Smooth muscle cell of the brain vasculature (primary cell): ENCODE measurements at regions not wholly inside any gene's neighbourhood (a gene's known extent, or its start where the extent isn't known, plus 50 kb on each side); places are given as distances from the start of the nearest gene placed in this dataset.

Experiments used
- DNase-seq: peaks from one replicate; pipeline ENCODE4 v3.0.0-alpha.2; 2012; ENCODE audit warnings: low read depth, low spot score

GRCh38 chr18:71018816-71019215 is 730.0 kb downstream of the SOCS6 start:
- DNase-seq: no peak

DNA sequence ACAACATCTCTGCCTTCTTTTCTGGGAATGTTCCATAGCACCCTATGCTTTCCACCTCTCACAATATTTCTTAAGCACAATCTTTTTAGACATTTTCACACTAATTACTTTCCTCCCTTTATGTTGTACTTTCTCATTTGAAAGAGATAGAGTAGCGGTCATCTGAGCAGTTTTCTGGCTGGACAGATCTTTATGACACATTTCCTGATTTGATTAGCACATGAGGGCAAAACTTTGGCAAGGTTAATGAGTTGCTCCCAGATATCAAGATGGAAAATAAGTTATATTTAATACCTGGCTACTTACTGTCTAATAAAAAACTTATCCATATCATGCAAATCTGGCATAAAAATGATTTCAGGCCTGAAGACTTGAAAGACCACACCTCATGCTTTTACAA is 723.9 kb downstream of the SOCS6 start:
- no peak for DNase-seq

- no peak for DNase-seq
These were observed 722.5 kb downstream of the SOCS6 start for GRCh38 chr18:71011389-71011788.

DNA sequence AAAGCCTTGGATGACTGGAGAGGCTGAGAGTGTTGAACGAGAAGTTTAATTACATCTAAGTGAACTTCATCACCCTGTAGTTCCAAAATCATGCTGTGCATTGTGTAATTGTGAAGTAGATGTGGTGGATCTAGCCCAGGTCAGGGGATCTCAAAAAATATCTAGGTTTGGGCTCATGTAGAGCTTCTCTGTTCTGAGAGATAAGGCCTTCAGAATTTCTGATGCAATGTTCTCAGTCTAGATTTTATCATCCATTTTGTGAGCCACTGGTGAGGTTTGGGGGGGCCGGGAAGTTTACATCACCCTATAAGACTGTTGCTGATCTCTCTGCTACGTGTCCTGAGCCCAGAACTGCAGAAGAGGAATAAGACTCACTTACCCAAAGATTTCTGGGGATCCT is 719.4 kb downstream of the SOCS6 start:
- DNase-seq: no peak

DNA sequence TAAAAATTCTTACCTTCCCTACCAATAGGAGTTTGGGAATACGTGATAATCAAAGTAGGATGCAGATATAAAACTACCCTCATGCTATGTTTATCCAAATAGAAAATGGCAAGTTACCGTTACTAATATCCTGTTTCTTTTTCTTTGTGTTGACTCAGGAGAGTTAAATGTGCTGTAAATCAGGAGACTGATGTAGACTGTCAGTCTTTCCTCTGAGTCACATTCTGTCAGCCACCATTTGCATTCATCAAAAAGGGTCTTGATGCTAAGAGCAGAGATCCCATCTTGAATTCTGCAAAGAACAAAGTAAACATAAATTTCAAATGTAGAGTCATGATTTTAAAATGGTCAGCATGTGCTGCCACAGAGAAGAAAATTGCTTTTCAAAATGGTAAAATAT is 712.8 kb downstream of the SOCS6 start:
- no peak for DNase-seq

DNA sequence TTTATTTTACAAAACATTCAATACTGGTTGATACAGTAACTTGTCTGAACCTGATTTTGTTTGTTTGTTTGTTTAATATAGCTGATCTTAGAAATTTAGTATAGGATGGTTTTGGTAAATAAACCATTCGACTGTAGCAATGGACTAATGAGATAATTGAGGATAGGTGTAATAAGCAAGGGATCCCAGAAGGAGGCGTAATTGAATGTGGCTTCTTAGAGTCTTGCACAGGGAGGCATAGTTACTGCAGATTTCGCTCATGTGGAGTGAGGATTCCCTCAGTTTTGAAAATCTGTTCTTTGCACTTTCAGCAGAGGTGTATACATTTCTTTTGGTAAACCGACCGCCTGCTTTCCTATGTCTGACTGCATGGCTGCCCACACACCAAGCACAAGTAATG is 709.6 kb downstream of the SOCS6 start:
- no peak for DNase-seq

GRCh38 chr18:70994116-70994515 is 705.3 kb downstream of the SOCS6 start:
- no peak for DNase-seq

DNA sequence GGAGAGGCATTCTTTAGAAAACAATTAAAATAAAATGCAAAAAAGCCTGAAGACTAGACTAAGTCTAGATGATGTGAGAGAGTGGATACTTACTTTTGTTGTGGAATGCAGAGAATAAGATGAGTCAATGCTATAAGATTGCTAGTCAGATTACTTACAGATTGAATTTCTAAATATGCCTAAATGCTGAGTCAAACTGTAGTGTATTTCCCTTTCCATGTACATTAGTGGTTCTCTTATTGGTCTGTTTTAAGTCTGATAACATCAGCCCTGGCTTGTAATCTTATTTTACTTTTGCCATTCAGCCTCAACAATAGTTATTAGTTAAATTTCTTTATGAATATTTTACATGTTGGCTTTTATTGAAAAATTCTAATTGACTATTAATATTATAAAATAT is 702.7 kb downstream of the SOCS6 start:
- DNase-seq: no peak

- DNase-seq: no peak
These were observed 697.1 kb downstream of the SOCS6 start for GRCh38 chr18:70985948-70986347.

- DNase-seq: no peak
These were observed 693.4 kb downstream of the SOCS6 start for GRCh38 chr18:70982292-70982691.

GRCh38 chr18:70981400-70982140 is 692.7 kb downstream of the SOCS6 start:
- DNase-seq: no peak

DNA sequence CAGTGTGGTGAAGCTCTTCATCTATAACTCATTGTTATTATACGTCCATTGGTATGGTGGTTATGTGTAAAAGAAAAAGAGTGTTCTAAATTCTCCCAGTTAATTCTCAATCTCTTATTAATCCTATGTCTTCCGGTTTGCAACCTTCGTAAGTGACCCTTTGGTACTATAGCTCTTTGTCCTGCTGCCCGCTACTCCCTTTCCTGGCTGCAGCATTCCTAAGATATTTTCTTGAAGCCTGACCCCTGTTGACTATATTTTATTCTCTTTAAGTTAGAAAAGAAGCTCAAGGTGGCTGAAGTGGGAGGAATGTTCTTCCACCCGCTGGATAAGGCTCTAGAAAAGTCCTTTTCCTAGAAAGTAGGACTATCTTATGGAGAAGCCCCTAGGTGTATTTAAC is 684.8 kb downstream of the SOCS6 start:
- no peak for DNase-seq

DNA sequence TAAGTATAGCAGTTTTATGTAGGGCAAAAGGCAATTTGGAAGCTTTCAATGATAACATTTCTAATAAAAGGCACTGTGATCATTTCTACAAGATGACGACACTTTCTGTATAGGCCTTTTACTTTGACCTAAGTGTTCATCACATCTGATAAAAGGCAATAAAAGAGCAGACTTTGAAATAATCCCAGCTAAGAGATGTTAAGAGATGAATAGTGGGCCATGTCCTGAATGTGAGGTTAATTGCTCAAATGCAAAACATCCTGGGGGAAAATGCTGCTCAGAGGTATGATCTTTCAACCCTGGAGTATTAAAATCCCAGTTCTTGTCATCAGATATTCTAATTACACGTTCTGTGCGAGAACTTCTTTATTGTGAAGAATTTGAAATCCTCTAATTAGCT is 677.6 kb downstream of the SOCS6 start:
- DNase-seq: no peak

DNA sequence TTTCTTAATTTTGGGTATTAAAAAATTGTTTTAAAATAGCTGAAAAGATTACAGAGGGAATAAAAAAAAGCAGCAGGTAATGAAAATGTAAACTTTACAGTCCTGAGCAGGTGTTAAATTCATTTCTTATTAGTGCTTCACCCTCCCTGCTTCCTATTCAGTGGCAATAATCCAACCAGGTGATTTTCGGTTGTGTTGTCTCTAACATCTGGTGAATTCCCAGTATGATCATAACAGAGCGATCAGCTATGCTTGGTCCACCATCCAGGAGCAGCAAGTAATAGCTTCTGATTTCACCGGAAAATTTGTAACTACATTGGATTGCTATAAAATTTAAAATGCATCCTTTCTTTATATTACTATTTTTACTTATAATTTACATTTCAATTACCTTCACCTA is 673.1 kb downstream of the SOCS6 start:
- DNase-seq: no peak

- no peak for DNase-seq
These were observed 667.7 kb downstream of the SOCS6 start for GRCh38 chr18:70956554-70956953.

DNA sequence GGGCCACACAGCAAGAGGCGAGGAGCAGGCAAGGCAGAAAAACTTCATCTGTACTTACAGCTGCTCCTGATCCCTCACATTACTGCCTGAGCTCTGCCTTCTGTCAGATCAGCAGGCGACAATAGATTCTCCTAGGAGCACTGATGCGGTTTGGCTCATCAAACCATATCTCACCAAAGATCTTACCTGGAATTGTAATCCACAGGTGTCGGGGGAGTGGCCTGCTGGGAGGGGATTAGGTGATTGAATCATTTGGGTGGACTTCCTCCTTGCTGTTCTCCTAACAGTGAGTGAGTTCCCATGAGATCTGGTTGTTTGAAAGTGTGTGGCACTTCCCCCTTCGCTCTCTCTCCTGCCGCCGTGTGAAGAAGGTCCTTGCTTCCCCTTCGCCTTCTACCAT is 647.3 kb downstream of the SOCS6 start:
- DNase-seq: no peak

DNA sequence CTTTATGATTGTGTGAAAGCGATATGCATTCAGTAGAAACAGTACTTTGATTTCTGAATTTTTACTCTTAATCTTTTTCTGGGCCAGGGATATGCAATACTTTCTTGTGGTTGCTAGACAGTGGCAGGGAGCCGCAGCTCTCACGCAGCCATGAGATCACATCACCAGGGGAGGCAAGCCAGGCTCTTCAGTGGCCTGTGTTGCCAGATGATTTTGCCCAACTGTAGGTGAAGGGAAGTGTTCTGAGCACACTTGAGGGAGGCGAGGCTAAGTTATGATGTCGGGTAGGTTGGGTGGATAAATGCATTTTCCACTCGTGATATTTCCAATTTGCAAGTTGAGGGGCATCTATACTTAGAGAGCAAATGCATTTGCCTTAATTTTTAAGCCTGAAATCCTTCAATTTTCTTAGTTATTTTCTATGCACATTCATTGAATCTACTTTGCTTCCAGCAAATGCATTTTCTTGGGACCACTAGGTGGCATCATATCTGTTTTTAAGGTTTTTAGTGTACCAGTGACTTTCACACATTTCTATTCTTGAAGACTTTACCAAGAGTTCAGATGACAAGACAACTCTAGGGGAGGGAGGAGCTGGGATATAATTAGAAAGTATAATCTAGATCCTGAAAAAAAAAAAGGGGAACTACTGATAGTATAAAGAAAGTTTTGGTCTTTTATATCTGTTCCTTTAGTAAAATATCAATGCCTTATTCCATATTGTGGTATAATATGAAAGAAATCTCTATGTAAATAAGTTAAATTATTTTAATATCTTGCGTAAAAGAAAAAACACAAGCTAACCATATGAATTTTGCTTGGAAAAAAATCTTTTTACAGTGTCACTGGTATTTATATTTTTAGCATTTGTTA is 643.3 kb downstream of the SOCS6 start:
- no peak for DNase-seq

DNA sequence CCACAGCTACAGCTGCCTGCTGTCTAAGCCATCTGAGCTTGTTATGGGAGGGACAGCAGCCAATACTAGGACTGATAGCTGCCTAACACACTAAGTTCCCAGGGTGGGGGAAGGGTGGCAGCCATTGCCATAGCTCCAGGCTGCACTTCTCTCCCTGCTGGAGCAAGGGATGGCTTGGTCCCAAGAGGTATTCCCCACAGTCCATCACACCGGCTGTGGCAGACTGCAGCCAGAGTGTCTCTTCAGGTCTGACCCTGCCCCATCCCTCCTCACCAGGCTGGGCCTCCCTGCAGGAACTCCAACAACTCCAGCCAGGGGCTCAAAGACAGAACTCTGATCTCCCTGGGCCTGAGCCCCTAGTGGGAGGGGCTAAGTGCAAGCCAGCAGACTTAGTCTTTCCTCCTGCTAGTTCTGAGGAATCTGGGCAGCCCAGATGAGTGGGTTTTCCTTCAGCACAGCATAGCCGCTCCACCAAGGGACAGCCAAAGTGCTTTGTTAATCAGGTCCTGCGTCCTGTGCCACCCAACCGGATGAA is 632.1 kb downstream of the SOCS6 start:
- no peak for DNase-seq

DNA sequence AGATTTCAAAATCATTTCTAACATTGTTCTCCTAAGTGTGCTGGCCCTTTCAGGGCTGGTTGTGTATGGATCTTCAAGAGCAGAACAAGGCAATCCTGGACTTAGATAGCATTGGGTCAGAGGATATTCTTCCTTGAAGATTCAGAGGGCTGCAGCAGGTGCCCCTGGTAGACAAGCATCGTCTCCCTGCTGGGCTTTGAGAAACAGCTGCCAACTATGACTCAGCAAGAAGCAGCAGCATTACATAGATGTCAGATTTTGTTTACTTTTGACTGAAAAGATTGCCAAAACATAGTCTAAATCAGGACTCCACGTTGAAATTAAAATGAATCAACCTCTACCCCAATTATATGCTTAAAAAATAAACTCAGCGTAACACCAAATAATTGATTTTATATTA is 618.8 kb downstream of the SOCS6 start:
- DNase-seq: no peak

- no peak for DNase-seq
These were observed 603.5 kb downstream of the SOCS6 start for GRCh38 chr18:70892381-70892780.

DNA sequence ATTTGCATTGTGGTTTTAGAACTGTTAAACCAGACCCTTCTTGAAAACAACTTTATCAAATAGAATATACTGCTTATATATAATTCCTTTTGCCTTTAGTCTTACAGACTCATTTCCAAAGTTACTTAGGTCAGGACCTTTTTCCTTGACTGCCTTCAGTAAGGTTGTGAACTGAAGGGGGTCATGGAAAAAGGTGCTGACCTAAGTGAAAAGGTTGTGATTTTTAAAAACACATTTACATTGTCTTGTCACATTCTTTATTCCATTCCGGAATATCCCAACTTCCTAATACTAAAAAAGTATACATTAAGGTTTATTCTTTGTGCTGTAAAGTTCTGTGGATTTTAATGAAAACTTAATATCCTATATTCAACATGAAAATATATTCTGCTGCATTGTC is 581.4 kb downstream of the SOCS6 start:
- DNase-seq: no peak

DNA sequence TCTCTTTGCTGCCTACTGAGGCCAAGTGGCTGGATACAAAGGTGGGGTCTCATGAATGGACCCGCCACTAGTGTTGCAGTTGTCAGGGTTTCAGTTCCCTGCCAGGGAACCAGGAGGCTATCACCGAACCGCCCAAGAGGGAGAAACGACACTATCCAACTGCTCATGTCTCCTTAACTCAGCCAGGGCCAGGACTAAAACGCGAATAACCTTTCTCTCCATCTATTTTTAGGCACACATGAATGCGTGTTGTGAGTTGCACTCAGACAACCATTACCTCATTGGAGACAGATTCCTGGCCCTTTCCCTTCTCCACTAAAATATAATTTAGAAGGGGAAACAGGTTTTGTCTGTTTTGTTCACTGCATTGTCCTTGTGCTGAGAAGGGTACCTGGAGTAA is 559.5 kb downstream of the SOCS6 start:
- no peak for DNase-seq

DNA sequence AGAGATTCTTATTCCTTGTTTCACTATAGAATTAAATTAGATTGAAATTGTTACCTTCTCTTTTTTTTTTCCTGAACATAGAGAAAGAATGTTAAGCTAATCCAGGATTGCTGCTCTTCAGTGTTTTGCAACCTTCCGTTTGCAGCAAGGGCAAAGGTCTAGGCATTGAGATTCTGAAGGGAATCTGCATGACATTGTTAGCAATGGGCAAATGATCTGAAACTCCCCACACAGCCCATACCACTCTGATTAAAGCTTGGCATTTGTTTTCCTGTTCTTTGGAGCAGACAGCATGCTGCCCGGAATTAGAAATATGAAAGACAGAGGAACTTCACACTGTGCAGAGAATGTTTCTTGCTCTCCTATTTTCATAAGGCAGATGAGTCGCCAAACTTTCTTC is 551.8 kb downstream of the SOCS6 start:
- no peak for DNase-seq
